GM12874 (cell line): ENCODE measurements at regions not wholly inside any gene's neighbourhood (a gene's known extent, or its start where the extent isn't known, plus 50 kb on each side); places are given as distances from the start of the nearest gene placed in this dataset.

Source experiments
- TF ChIP-seq, protein P1 (sequence below): IDR thresholded peaks from 2 replicates; pipeline ENCODE4 v1.5.1; 2011; ENCODE audit warnings: low read depth, mild to moderate bottlenecking, control low read depth, low read length, moderate library complexity; ENCODE audit not compliant: insufficient read depth

DNA sequence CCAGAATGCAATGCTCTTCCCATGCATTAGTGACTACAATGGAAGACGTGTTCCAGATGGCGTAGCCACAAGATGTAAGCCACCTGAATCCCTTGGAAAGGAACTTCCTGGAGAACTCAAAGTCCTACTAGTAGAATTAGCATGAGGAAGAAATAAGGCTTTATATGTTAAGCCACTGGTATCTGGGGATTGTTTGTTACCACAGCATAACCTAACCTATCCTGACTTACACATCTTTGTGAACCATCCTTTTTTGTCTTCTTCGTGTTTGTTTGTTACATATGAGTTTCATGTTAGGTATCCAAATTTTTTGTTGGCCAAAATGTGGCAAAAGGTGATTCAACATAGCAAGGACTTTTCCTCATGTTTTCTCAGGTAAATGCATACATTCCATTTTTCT, 188.9 kb downstream of the C1D start:
- TF ChIP-seq, protein P1, sequence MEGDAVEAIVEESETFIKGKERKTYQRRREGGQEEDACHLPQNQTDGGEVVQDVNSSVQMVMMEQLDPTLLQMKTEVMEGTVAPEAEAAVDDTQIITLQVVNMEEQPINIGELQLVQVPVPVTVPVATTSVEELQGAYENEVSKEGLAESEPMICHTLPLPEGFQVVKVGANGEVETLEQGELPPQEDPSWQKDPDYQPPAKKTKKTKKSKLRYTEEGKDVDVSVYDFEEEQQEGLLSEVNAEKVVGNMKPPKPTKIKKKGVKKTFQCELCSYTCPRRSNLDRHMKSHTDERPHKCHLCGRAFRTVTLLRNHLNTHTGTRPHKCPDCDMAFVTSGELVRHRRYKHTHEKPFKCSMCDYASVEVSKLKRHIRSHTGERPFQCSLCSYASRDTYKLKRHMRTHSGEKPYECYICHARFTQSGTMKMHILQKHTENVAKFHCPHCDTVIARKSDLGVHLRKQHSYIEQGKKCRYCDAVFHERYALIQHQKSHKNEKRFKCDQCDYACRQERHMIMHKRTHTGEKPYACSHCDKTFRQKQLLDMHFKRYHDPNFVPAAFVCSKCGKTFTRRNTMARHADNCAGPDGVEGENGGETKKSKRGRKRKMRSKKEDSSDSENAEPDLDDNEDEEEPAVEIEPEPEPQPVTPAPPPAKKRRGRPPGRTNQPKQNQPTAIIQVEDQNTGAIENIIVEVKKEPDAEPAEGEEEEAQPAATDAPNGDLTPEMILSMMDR, result no peak

DNA sequence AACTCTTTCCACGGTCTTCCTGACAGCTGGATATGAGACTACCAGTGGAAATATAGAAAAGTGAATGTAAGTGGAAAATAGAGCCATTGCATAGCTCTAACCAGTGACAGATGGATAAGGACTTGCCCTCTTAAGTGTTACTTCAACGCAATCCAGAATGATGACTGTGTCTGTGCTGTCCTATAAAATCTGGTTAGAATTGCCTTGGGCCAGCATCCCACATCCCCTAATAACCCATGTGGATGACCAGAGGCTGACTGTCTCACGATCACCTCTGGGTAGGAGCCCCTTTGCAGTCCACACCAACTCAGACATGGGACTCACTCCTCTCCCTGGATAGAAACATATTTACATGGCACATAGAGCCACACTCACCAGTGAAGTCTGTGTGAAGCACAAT, 186.6 kb downstream of the C1D start:
- TF ChIP-seq, protein P1, result no peak

- TF ChIP-seq, protein P1, result no peak
Measured at GRCh38 chr2:67877301-67877700, 185.5 kb downstream of the C1D start.

- TF ChIP-seq, protein P1, result no peak
Measured at GRCh38 chr2:67878743-67879142, 184.1 kb downstream of the C1D start.

GRCh38 chr2:67879586-67880290, 183.1 kb downstream of the C1D start:
- TF ChIP-seq, protein P1, result no peak

GRCh38 chr2:67880291-67880761, 182.5 kb downstream of the C1D start:
- TF ChIP-seq, protein P1, result no peak

DNA sequence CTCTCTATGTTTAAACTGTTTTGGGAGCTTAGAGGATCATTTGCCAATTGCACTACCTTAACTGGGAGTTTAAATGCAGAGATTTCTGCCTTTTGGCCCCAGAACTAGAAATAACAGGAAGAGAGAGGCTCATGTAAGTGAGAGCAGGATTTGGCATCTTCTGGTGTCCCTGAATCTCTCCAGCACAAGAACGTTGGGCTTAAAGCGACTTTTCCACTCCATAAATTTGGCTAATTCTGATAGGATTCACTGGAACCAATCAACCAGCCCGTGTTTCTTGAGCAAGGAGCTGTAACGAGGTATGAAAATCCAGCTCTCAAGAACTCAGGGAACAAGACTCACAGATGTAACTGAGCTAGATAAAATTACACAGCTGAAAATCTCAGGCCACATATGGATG, 181.0 kb downstream of the C1D start:
- TF ChIP-seq, protein P1, result no peak
